HEK293 (cell line): ENCODE measurements at regions not wholly inside any gene's neighbourhood (a gene's known extent, or its start where the extent isn't known, plus 50 kb on each side); places are given as distances from the start of the nearest gene placed in this dataset.

Source experiments
- ZNF610 ChIP-seq: fragments of 450-650 bp; formaldehyde crosslinking; IDR thresholded peaks from 2 replicates; pipeline ENCODE4 v1.5.1; 2016; ENCODE audit warnings: missing biosample characterization, missing genetic modification characterization, borderline replicate concordance
- TF ChIP-seq, protein P1 (sequence below): fragments of 450-650 bp; formaldehyde crosslinking; IDR thresholded peaks from 2 replicates; pipeline ENCODE4 v1.5.1; 2016; ENCODE audit warnings: missing biosample characterization, missing genetic modification characterization

DNA sequence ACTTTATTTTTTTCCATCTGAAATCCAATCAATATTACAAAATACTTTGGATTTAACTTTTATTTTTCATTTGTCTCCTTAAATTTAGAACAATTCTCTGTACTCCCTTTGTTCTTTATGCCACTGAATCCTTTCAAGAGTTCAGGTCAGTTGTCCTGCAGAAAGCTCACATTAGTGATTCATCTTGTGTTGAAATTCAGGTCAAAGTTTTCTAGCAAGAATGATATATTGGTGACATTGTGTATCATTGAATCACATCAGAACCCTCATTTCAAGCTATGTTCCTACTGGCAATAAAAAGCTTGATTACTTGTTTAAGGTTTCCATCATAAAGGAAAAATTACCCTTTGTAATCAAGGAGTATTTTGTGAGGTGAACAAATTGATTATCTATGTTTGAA lies 378.8 kb upstream of the STEAP1 start:
- TF ChIP-seq, protein P1, sequence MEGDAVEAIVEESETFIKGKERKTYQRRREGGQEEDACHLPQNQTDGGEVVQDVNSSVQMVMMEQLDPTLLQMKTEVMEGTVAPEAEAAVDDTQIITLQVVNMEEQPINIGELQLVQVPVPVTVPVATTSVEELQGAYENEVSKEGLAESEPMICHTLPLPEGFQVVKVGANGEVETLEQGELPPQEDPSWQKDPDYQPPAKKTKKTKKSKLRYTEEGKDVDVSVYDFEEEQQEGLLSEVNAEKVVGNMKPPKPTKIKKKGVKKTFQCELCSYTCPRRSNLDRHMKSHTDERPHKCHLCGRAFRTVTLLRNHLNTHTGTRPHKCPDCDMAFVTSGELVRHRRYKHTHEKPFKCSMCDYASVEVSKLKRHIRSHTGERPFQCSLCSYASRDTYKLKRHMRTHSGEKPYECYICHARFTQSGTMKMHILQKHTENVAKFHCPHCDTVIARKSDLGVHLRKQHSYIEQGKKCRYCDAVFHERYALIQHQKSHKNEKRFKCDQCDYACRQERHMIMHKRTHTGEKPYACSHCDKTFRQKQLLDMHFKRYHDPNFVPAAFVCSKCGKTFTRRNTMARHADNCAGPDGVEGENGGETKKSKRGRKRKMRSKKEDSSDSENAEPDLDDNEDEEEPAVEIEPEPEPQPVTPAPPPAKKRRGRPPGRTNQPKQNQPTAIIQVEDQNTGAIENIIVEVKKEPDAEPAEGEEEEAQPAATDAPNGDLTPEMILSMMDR (tag by site-specific recombination): no peak
- TF ChIP-seq ZNF610: no peak
